H1 (cell line): ENCODE measurements at regions not wholly inside any gene's neighbourhood (a gene's known extent, or its start where the extent isn't known, plus 50 kb on each side); places are given as distances from the start of the nearest gene placed in this dataset.

Experiments used
- CTCF ChIA-PET: fragments of 300-600 bp; sonication (Branson Sonifier 250); formaldehyde crosslinking; loops from one replicate; lab custom pipeline; 2021; ENCODE audit not compliant: partially characterized antibody; lab: Charles Lee
- POLR2A ChIA-PET: fragments of 300-600 bp; sonication (Branson Sonifier 250); formaldehyde crosslinking; loops from one replicate; lab custom pipeline; 2021; ENCODE audit warnings: inconsistent platforms; ENCODE audit not compliant: partially characterized antibody; lab: Charles Lee
- DNase-seq, 2 experiments: peaks; one replicate each; pipeline versions ENCODE4 v3.0.0 to v3.0.0-alpha.2; 2010 to 2022; ENCODE audit warnings: low spot score in 2 of 2, low read depth in 1 of 2, mixed read lengths in 1 of 2
- FAIRE-seq: peaks from 2 replicates; lab custom pipeline; 2011; peaks lifted over from hg19 to GRCh38; lab: Jason Lieb, UNC
- H2AFZ ChIP-seq: 2 replicates; pipeline ENCODE4 v1.8.1; 2012; ENCODE audit warnings: low read length, inconsistent platforms
- H2AK5ac ChIP-seq: 2 replicates; pipeline ENCODE4 v1.6.1; 2013; ENCODE audit warnings: low read depth, low read length
- H2BK120ac ChIP-seq: replicated peaks from 2 replicates; pipeline ENCODE3; 2013; ENCODE audit warnings: low read depth, low read length, inconsistent platforms
- H2BK12ac ChIP-seq: 2 replicates; pipeline ENCODE4 v1.6.1; 2013; ENCODE audit warnings: low read depth, low read length
- H2BK15ac ChIP-seq: 2 replicates; pipeline ENCODE4 v1.6.1; 2013; ENCODE audit warnings: low read length
- H2BK20ac ChIP-seq: 2 replicates; pipeline ENCODE4 v1.6.1; 2013; ENCODE audit warnings: low read length
- H2BK5ac ChIP-seq: 2 replicates; pipeline ENCODE4 v1.6.1; 2013; ENCODE audit warnings: low read depth, low read length
- H3K14ac ChIP-seq: 2 replicates; pipeline ENCODE4 v1.6.1; 2013; ENCODE audit warnings: inconsistent platforms; ENCODE audit not compliant: insufficient read length
- H3K18ac ChIP-seq: 2 replicates; pipeline ENCODE4 v1.6.1; 2013; ENCODE audit warnings: low read length; ENCODE audit errors: extremely low read depth
- H3K23ac ChIP-seq: 2 replicates; pipeline ENCODE4 v1.6.1; 2013; ENCODE audit warnings: inconsistent platforms; ENCODE audit not compliant: insufficient read length
- H3K23me2 ChIP-seq: 2 replicates; pipeline ENCODE4 v1.6.1; 2013; ENCODE audit warnings: low read depth, low read length
- H3K27ac ChIP-seq: 2 replicates; pipeline ENCODE4 v1.6.1; 2011; ENCODE audit warnings: low read depth, low read length, inconsistent platforms
- H3K27me3 ChIP-seq, 4 experiments: replicated peaks in 1 of 4; 1 replicate in 1 of 4; 2 replicates in 3 of 4; pipeline versions ENCODE4 v1.6.1 to v1.8.1; 2011 to 2013; ENCODE audit warnings: low read length in 3 of 4, mild to moderate bottlenecking in 3 of 4, inconsistent platforms in 2 of 4, mixed read lengths in 2 of 4, moderate library complexity in 1 of 4; ENCODE audit not compliant: control insufficient read depth in 3 of 4, insufficient read depth in 3 of 4; ENCODE audit errors: extremely low read depth in 1 of 4
- H3K36me3 ChIP-seq, 4 experiments: 2 replicates each; pipeline versions ENCODE4 v1.6.1 to v1.8.1; 2011 to 2013; ENCODE audit warnings: mild to moderate bottlenecking in 4 of 4, low read length in 3 of 4, moderate library complexity in 2 of 4, control low read depth in 1 of 4, inconsistent platforms in 1 of 4; ENCODE audit not compliant: insufficient read depth in 4 of 4, control insufficient read depth in 2 of 4
- H3K4ac ChIP-seq: replicated peaks from 2 replicates; pipeline ENCODE3; 2013; ENCODE audit warnings: low read length, low read depth, mixed read lengths, inconsistent platforms; ENCODE audit not compliant: insufficient read length
- H3K4me1 ChIP-seq, 4 experiments: replicated peaks in 1 of 4; 1 replicate in 1 of 4; 2 replicates in 3 of 4; pipeline versions ENCODE4 v1.6.1 to v1.8.1; 2011 to 2013; ENCODE audit warnings: low read length in 3 of 4, inconsistent platforms in 2 of 4, mixed read lengths in 1 of 4; ENCODE audit not compliant: insufficient read depth in 4 of 4, control insufficient read depth in 3 of 4
- H3K4me2 ChIP-seq, 2 experiments: 2 replicates each; pipeline versions ENCODE4 v1.6.1 to v1.8.1; 2011 to 2013; ENCODE audit warnings: low read depth in 2 of 2, low read length in 2 of 2, control low read depth in 1 of 2, inconsistent platforms in 1 of 2, mild to moderate bottlenecking in 1 of 2; ENCODE audit not compliant: insufficient read depth in 1 of 2
- H3K4me3 ChIP-seq, 4 experiments: fragments of 200-600, 300-600 bp in 1 of 4; sonication (generic), shearing (Covaris generic), sonication (Bioruptor Twin) in 1 of 4; 2 replicates each; pipeline versions ENCODE4 v1.5.1 to v1.8.1; 2011 to 2016; ENCODE audit warnings: low read length in 4 of 4, low read depth in 3 of 4, control low read depth in 2 of 4, inconsistent platforms in 2 of 4, mild to moderate bottlenecking in 2 of 4, mixed read lengths in 1 of 4, moderate library complexity in 1 of 4; ENCODE audit not compliant: insufficient read depth in 2 of 4; ENCODE audit errors: extremely low read depth in 1 of 4
- H3K56ac ChIP-seq: replicated peaks from 2 replicates; pipeline ENCODE3; 2013; ENCODE audit warnings: low read depth, mild to moderate bottlenecking, mixed read lengths, low read length, inconsistent platforms; ENCODE audit not compliant: insufficient read length
- H3K79me1 ChIP-seq: 2 replicates; pipeline ENCODE4 v1.6.1; 2013; ENCODE audit warnings: low read depth, low read length, control low read depth
- H3K79me2 ChIP-seq, 2 experiments: 2 replicates each; pipeline versions ENCODE4 v1.6.1 to v1.8.1; 2012 to 2013; ENCODE audit warnings: low read length in 2 of 2, mild to moderate bottlenecking in 2 of 2, inconsistent platforms in 1 of 2; ENCODE audit not compliant: insufficient read depth in 2 of 2, control insufficient read depth in 1 of 2
- H3K9ac ChIP-seq, 4 experiments: replicated peaks in 1 of 4; 1 replicate in 1 of 4; 2 replicates in 3 of 4; pipeline versions ENCODE4 v1.6.1 to v1.8.1; 2011 to 2013; ENCODE audit warnings: low read depth in 3 of 4, low read length in 3 of 4, control low read depth in 2 of 4, mild to moderate bottlenecking in 2 of 4, moderate library complexity in 2 of 4, inconsistent platforms in 1 of 4; ENCODE audit errors: extremely low read depth in 1 of 4
- H3K9me3 ChIP-seq, 2 experiments: 2 replicates each; pipeline versions ENCODE4 v1.6.1 to v1.8.1; 2012 to 2013; ENCODE audit warnings: mild to moderate bottlenecking in 2 of 2, moderate library complexity in 2 of 2, control low read depth in 1 of 2, inconsistent platforms in 1 of 2, low read depth in 1 of 2, low read length in 1 of 2, mixed read lengths in 1 of 2; ENCODE audit not compliant: insufficient read depth in 2 of 2
- H4K20me1 ChIP-seq, 2 experiments: replicated peaks in 1 of 2; 2 replicates each; pipeline versions ENCODE3 to v1.8.1; 2011 to 2013; ENCODE audit warnings: inconsistent platforms in 2 of 2, low read length in 2 of 2, mild to moderate bottlenecking in 1 of 2; ENCODE audit not compliant: insufficient read depth in 2 of 2, control insufficient read depth in 1 of 2
- H4K5ac ChIP-seq: 2 replicates; pipeline ENCODE4 v1.6.1; 2013; ENCODE audit warnings: low read length, low read depth, mixed read lengths, inconsistent platforms; ENCODE audit not compliant: insufficient read length
- H4K8ac ChIP-seq: 2 replicates; pipeline ENCODE4 v1.8.0; 2013; ENCODE audit warnings: mild to moderate bottlenecking, moderate library complexity, low read length, inconsistent platforms; ENCODE audit not compliant: insufficient read depth; ENCODE audit errors: extremely low read depth
- H4K91ac ChIP-seq: replicated peaks from 2 replicates; pipeline ENCODE3; 2013; ENCODE audit warnings: low read length, mixed read lengths, inconsistent platforms; ENCODE audit not compliant: insufficient read length
- RFX5 ChIP-seq: IDR thresholded peaks from 2 replicates; pipeline ENCODE4 v1.6.1; 2011; ENCODE audit warnings: low read depth, low read length, improper control_type of control experiment, borderline replicate concordance
- WGBS, 2 experiments: shearing (Covaris generic) in 1 of 2; methylation state at CpG; one replicate each; pipeline versions ENCODE4 v1.1.6 to v1.1.7; 2013 to 2015; ENCODE audit warnings: low lambda C conversion rate in 2 of 2, mixed read lengths in 2 of 2, inconsistent platforms in 1 of 2, low coverage in 1 of 2, missing lambda C conversion rate in 1 of 2; ENCODE audit not compliant: insufficient replicate concordance in 2 of 2, insufficient coverage in 1 of 2, insufficient read length in 1 of 2; ENCODE audit errors: extremely low coverage in 1 of 2, missing lambda C conversion rate in 1 of 2; 5-methylcytosine and 5-hydroxymethylcytosine counted together
- TF ChIP-seq, protein P1 (sequence below), 3 experiments: IDR thresholded peaks; 1 replicate in 2 of 3; 2 replicates in 1 of 3; pipeline versions ENCODE4 v1.5.1 to v1.6.1; 2011; ENCODE audit warnings: low read length in 3 of 3, mild to moderate bottlenecking in 3 of 3, inconsistent platforms in 2 of 3, low read depth in 1 of 3, moderate library complexity in 1 of 3; ENCODE audit not compliant: insufficient read depth in 1 of 3; ENCODE audit errors: control extremely low read depth in 1 of 3

GRCh38 chr3:27978440-27978839, 256.3 kb upstream of the EOMES start:
- POLR2A ChIA-PET = no interaction called here
- FAIRE-seq = no peak
- no peak overlapping the region for H3K18ac ChIP-seq
- H3K79me1 ChIP-seq = no peaks in the 10 kb centered on the region
- H2BK15ac ChIP-seq = no peak overlapping the region
- H2AFZ ChIP-seq = no peak overlapping the region
- H3K23me2 ChIP-seq = no peaks in the 10 kb centered on the region
- no peak overlapping the region for H3K4ac ChIP-seq
- H3K4me2 ChIP-seq = no peak overlapping the region
- no peak for DNase-seq
- no peaks in the 10 kb centered on the region for H3K9me3 ChIP-seq
- H3K4me3 ChIP-seq = no peak overlapping the region
- H3K9ac ChIP-seq = no peak overlapping the region
- no peaks in the 10 kb centered on the region for H4K20me1 ChIP-seq
- no peak overlapping the region for H2AK5ac ChIP-seq
- H3K23ac ChIP-seq = no peak overlapping the region
- H3K27ac ChIP-seq = no peak overlapping the region
- H4K5ac ChIP-seq = no peak overlapping the region
- H2BK12ac ChIP-seq = no peak overlapping the region
- H4K91ac ChIP-seq = no peak overlapping the region
- no peak overlapping the region for H4K8ac ChIP-seq
- no peak overlapping the region for H2BK120ac ChIP-seq
- no peak overlapping the region for H3K14ac ChIP-seq
- no peaks in the 10 kb centered on the region for H3K79me2 ChIP-seq
- no peaks in the 10 kb centered on the region for H3K27me3 ChIP-seq
- H3K36me3 ChIP-seq = no peaks in the 10 kb centered on the region
- H3K4me1 ChIP-seq = no peaks in the 10 kb centered on the region
- no peak overlapping the region for H3K56ac ChIP-seq
- H2BK5ac ChIP-seq = no peak overlapping the region
- no peak overlapping the region for H2BK20ac ChIP-seq
- CTCF ChIA-PET = interaction anchor here (1.1 to 1.4 kb wide), 2 partner anchors 12 to 35 kb away, joined by 3 read pairs; no protein-coding TSS in a partner anchor
- 88% methylated on average over 3 of the region's 3 CpGs; no CpG with 5 or more reads in 1 of the 2 experiments for WGBS, 2 experiments
- TF ChIP-seq, protein P1, sequence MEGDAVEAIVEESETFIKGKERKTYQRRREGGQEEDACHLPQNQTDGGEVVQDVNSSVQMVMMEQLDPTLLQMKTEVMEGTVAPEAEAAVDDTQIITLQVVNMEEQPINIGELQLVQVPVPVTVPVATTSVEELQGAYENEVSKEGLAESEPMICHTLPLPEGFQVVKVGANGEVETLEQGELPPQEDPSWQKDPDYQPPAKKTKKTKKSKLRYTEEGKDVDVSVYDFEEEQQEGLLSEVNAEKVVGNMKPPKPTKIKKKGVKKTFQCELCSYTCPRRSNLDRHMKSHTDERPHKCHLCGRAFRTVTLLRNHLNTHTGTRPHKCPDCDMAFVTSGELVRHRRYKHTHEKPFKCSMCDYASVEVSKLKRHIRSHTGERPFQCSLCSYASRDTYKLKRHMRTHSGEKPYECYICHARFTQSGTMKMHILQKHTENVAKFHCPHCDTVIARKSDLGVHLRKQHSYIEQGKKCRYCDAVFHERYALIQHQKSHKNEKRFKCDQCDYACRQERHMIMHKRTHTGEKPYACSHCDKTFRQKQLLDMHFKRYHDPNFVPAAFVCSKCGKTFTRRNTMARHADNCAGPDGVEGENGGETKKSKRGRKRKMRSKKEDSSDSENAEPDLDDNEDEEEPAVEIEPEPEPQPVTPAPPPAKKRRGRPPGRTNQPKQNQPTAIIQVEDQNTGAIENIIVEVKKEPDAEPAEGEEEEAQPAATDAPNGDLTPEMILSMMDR (IDR thresholded peaks at IDR 0.05; ENCODE audit: control extremely low read depth in 1 of 3, insufficient read depth in 1 of 3, low read depth in 1 of 3, low read length in 3 of 3) = no peak
- TF ChIP-seq RFX5 = no peak
